NCI-H187 (cell line): ENCODE measurements at regions not wholly inside any gene's neighbourhood (a gene's known extent, or its start where the extent isn't known, plus 50 kb on each side); places are given as distances from the start of the nearest gene placed in this dataset.
A peak's percentile ranks its signal among the peaks of the same experiment; 100 is the strongest.

ENCODE experiments used
- DNase-seq, 2 experiments: peaks; one replicate each; lab custom pipeline; 2025; lab: John Stamatoyannopoulos, UW

DNA sequence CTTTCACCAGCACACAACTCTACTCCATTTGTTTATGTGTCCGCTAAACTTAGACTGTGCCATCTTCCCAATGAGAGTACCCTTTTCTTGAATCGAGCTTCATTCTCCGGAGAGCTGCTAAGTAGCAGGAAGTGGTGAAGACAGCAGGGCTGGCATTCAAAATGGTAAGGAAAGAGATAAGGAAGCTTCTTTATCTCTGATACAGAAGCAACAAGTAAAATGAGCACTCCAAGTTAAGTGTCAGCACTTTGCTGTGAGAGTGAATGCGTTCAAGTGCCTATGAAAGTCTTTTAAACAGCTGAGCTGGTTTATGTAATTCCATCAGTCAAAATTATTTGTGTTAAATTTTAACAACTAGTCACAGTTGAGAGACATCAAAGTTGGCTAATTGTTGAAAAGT is 386.8 kb upstream of the PTPRD start:
- DNase-seq = no peak

- DNase-seq = no peak
These were observed 388.7 kb upstream of the PTPRD start for GRCh38 chr9:11001546-11001945.

DNA sequence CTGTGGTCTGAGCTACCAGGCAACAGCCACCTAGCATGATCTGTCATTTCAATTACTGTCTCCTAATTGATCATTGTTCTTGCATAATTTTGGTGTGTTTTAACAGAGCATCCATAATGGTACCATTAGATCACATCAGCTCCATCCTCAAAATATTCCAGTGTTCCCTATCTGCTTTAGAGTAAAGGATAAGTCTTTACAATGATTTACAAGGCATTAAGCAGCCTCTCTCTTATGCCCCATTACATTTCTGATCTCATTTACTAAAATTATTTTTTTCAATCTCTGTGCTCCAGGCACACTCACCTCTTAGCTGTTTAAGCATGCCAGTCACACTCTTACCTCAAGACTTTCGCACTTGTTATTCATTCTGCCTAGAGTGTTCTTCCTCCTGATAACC is 389.9 kb upstream of the PTPRD start:
- no peak for DNase-seq

GRCh38 chr9:11003836-11004235 is 391.0 kb upstream of the PTPRD start:
- DNase-seq = no peak

DNA sequence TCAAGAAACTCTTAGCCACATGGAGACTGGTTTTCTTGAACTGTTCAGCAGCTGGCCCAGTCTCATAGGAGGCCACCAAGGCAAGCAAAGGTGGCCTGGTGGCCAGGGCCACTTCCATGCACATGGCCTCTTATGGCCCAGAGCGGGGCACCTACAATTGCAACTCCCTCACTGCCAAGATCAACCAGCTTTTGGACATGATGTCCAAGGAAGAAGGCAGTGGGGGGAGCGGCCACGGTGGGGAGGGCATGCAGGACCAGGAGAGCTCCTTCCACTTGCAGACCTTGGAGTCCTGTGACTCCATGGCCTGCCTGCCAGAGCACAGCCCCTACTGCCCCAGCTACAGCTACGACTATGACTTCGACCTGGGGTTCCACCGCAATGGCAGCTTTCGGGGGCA is 398.9 kb upstream of the PTPRD start:
- DNase-seq = no peak

DNA sequence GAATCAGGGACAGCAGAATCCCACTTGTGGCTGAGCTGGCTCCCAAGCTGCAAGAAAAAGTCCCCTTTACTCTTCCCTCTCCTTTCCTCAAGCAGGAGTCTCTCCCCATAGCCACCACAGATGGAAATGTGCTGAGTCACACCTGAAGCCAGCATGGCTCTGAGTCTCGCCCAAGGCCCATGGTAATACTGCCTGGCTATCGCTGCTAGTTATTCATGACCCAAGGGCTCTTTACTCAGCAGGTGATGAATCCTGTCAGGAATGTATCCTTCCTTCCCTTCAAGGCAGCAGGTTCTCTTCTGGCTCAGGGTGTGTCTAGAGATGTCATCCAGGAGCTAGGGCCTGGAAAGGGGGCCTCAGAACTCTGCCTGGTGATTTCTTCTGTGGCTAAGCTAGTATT is 403.3 kb upstream of the PTPRD start:
- no peak for DNase-seq

GRCh38 chr9:11023201-11023600 is 410.4 kb upstream of the PTPRD start:
- DNase-seq = no peak

DNA sequence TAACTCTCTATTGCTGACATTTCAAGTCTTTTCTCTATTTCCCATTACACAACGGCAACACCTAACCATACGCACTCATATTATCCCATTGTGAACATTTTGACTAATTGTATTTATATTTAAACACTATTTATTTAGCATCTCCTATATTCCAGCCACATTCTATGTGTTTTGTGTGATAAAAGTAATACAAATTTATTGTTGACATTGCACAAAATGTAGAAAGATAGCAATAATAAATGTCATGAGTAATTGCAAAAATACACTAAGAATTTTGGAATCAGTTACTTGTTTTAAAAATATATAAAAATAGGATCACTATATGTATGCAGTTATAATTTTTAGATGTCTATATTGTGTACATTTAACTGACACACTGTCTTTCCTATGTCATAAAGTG is 413.0 kb upstream of the PTPRD start:
- DNase-seq = no peak

- DNase-seq = no peak
These were observed 425.6 kb upstream of the PTPRD start for GRCh38 chr9:11038366-11038765.

GRCh38 chr9:11039006-11039405 is 426.2 kb upstream of the PTPRD start:
- DNase-seq = no peak

GRCh38 chr9:11045589-11045988 is 432.8 kb upstream of the PTPRD start:
- no peak for DNase-seq

DNA sequence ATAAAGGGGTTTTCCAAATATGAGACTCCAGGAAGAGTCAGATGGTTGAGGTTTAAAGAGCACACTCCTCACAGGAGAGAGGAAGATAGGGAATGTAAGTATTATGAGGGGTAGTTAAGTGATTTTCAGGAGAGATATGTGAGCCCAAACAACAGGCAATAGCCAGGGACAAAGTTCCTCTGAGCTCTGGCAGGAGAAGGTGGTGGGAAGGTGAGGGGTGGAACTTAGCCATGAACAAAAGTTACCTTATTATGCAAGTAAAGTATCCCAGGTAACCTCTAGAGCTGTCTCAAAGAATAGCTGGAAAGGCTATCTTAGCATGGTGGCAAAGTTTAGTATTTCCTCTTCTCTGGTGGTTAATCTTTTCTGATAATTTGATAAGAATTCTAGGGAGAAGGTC is 450.5 kb upstream of the PTPRD start:
- no peak for DNase-seq

GRCh38 chr9:11064909-11065308 is 452.1 kb upstream of the PTPRD start:
- DNase-seq = peak; percentile 2 to 3

DNA sequence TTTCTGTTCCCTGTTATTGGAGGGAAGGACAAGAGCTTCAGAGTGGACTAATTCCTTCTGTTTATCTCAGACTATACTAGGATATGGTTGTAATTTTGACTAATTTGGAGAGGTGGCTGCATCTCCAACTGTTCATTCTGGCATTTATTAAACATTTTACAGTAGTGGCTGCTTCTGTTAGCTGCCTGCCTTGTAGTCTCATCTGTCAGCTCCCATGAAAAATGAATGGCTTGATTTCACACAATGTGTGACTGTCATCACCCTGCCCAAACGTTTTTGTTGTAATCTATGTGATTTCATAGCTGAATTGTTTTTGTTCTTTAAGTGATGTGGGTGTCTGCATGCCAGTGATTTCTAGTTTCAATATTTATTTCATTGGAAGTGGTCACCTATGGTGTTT is 459.4 kb upstream of the PTPRD start:
- no peak for DNase-seq

- no peak for DNase-seq
These were observed 473.8 kb upstream of the PTPRD start for GRCh38 chr9:11086561-11086960.

- no peak for DNase-seq
These were observed 476.1 kb upstream of the PTPRD start for GRCh38 chr9:11088821-11089374.

DNA sequence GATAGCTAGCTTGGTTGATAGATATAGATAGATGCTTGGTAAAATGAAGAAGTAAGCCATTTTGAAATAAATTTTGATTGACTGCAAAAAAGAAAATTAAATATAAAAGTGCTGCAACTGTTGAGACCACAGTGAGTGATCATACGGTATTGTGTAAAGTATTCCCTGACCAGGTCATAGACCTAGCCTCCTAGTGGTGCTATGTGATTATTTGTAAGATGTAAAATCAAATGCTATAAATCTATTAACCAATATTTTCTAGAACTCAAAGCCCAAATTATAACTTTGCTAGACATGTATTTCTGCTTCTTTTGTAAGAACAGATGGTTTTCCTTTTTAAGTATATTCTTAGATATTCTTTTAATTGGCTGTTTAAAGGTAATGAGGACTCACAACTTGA is 480.2 kb upstream of the PTPRD start:
- no peak for DNase-seq

- DNase-seq = no peak
These were observed 484.2 kb upstream of the PTPRD start for GRCh38 chr9:11097020-11097419.

GRCh38 chr9:11103525-11103924 is 490.7 kb upstream of the PTPRD start:
- peak in 1 of 2 experiments; percentile 1 for DNase-seq

GRCh38 chr9:11107196-11107595 is 494.4 kb upstream of the PTPRD start:
- no peak for DNase-seq

DNA sequence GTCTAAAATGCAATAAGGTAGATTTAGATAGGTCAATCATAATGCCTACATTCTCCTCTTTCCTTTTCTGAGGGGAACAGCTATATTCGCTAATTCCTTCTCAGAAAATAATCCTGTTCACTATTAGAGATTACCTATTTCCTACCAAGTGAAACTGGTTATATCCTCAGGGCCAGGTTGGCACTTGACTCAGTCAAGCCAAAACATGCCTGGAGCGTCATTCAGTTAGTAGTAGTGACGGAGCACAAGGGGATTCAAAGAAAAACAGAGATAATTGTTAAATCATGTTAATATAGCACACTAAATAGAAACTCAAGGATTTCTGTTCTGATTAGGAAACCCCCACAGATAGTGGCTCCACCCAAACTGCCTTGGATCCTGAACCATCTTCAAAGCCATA is 515.4 kb upstream of the PTPRD start:
- DNase-seq = no peak

- no peak for DNase-seq
These were observed 523.0 kb upstream of the PTPRD start for GRCh38 chr9:11135851-11136250.

GRCh38 chr9:11141357-11141756 is 528.6 kb upstream of the PTPRD start:
- DNase-seq = no peak

DNA sequence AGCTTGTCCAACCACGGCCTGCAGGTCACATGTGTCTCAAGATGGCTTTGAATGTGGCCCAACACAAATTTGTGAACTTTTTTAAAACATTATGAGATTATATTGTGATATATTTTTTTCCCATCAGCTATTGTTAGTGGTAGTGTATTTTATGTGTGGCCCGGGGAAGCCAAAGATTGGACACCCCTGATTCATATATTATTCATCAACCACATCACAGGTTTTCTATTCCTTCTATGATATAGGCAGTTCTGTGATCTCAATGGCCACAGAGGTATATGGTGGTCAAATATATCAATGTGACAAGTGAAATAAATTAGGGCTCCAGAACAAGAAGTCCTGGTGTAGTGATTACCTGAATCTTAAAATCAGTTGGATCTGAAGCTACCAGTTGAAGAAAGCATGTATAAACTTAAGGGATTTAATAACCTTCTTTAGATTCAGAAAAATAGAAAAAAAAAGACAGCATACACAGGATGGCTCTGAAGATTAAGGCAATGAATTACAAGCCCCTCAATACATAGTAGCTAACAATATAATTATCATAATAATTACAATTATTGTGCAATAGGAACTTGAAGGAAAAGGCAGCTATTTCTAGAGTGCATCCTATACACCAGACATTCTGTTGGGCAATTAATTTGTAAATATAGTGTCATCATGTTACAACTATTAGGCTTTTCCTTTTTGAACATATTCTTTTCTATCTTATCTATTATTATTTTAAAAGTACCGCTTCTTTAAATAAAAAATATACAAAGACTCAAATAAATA is 530.4 kb upstream of the PTPRD start:
- no peak for DNase-seq
